Cortex of kidney (tissue), 1 donor: ENCODE measurements at regions not wholly inside any gene's neighbourhood (a gene's known extent, or its start where the extent isn't known, plus 50 kb on each side); places are given as distances from the start of the nearest gene placed in this dataset.
"Not testable (repeated sequence)": the region's sequence is repeated elsewhere in the genome, so short reads cannot be mapped to it uniquely, and the experiment has no call there.

ENCODE experiments used
- DNase-seq: peaks from one replicate; lab custom pipeline; 2025; lab: John Stamatoyannopoulos, UW

GRCh38 chr14:106204063-106204462, 677.7 kb downstream of the TMEM121 start:
- no peak for DNase-seq

- no peak for DNase-seq
Measured at GRCh38 chr14:106207316-106207715, 680.9 kb downstream of the TMEM121 start.

- DNase-seq, result no peak
Measured at GRCh38 chr14:106208794-106209193, 682.4 kb downstream of the TMEM121 start.

- DNase-seq, result no peak
Measured at GRCh38 chr14:106209755-106210154, 683.4 kb downstream of the TMEM121 start.

GRCh38 chr14:106210650-106211049, 684.3 kb downstream of the TMEM121 start:
- DNase-seq, result no peak

GRCh38 chr14:106211334-106211900, 685.0 kb downstream of the TMEM121 start:
- no peak for DNase-seq

- DNase-seq, result no peak
Measured at GRCh38 chr14:106215229-106215628, 688.8 kb downstream of the TMEM121 start.

GRCh38 chr14:106216679-106217078, 690.3 kb downstream of the TMEM121 start:
- DNase-seq, result no peak

GRCh38 chr14:106218174-106218573, 691.8 kb downstream of the TMEM121 start:
- DNase-seq, result no peak

GRCh38 chr14:106222311-106222710, 695.9 kb downstream of the TMEM121 start:
- no peak for DNase-seq

GRCh38 chr14:106222731-106223130, 696.3 kb downstream of the TMEM121 start:
- no peak for DNase-seq

- no peak for DNase-seq
Measured at GRCh38 chr14:106227793-106228192, 701.4 kb downstream of the TMEM121 start.

- DNase-seq, result no peak
Measured at GRCh38 chr14:106228541-106229158, 702.3 kb downstream of the TMEM121 start.

GRCh38 chr14:106230071-106230470, 703.7 kb downstream of the TMEM121 start:
- DNase-seq, result no peak

- not testable (repeated sequence) for DNase-seq
Measured at GRCh38 chr14:106233191-106233590, 706.8 kb downstream of the TMEM121 start.

GRCh38 chr14:106234525-106235254, 708.3 kb downstream of the TMEM121 start:
- not testable (repeated sequence) for DNase-seq

- no peak for DNase-seq
Measured at GRCh38 chr14:106235356-106236159, 709.2 kb downstream of the TMEM121 start.

GRCh38 chr14:106248321-106249192, 722.2 kb downstream of the TMEM121 start:
- DNase-seq, result no peak

- DNase-seq, result not testable (repeated sequence)
Measured at GRCh38 chr14:106253995-106254394, 727.6 kb downstream of the TMEM121 start.

GRCh38 chr14:106257569-106257994, 731.2 kb downstream of the TMEM121 start:
- DNase-seq, result not testable (repeated sequence)

GRCh38 chr14:106268013-106268727, 741.8 kb downstream of the TMEM121 start:
- DNase-seq, result no peak
